Myocyte (in vitro differentiated cells): ENCODE measurements at regions not wholly inside any gene's neighbourhood (a gene's known extent, or its start where the extent isn't known, plus 50 kb on each side); places are given as distances from the start of the nearest gene placed in this dataset.

Experiments used
- DNase-seq: peaks from one replicate; pipeline ENCODE4 v3.0.0-alpha.2; 2012; ENCODE audit warnings: low read depth

- peak; percentile 71 for DNase-seq
Measured at GRCh38 chr3:40848421-40848820, 323.7 kb downstream of the ZNF621 start.

GRCh38 chr3:40850861-40851260, 326.1 kb downstream of the ZNF621 start:
- no peak for DNase-seq

GRCh38 chr3:40851836-40852235, 327.1 kb downstream of the ZNF621 start:
- no peak for DNase-seq

- DNase-seq, result no peak
Measured at GRCh38 chr3:40852712-40853111, 328.0 kb downstream of the ZNF621 start.

GRCh38 chr3:40853474-40853873, 328.7 kb downstream of the ZNF621 start:
- DNase-seq, result no peak

- no peak for DNase-seq
Measured at GRCh38 chr3:40855871-40856270, 331.1 kb downstream of the ZNF621 start.

GRCh38 chr3:40858364-40859115, 333.8 kb downstream of the ZNF621 start:
- DNase-seq, result no peak

GRCh38 chr3:40862946-40863345, 336.4 kb upstream of the CTNNB1 start:
- DNase-seq, result no peak

- DNase-seq, result no peak
Measured at GRCh38 chr3:40864146-40864782, 335.0 kb upstream of the CTNNB1 start.

GRCh38 chr3:40864915-40865314, 334.4 kb upstream of the CTNNB1 start:
- no peak for DNase-seq

GRCh38 chr3:40867797-40868196, 331.5 kb upstream of the CTNNB1 start:
- DNase-seq, result no peak

- no peak for DNase-seq
Measured at GRCh38 chr3:40869013-40869412, 330.3 kb upstream of the CTNNB1 start.

GRCh38 chr3:40869939-40870338, 329.4 kb upstream of the CTNNB1 start:
- DNase-seq, result no peak

GRCh38 chr3:40871394-40871793, 327.9 kb upstream of the CTNNB1 start:
- no peak for DNase-seq

- peak; percentile 46 for DNase-seq
Measured at GRCh38 chr3:40872258-40872920, 326.9 kb upstream of the CTNNB1 start.

- DNase-seq, result peak; percentile 83
Measured at GRCh38 chr3:40873476-40873875, 325.8 kb upstream of the CTNNB1 start.

- no peak for DNase-seq
Measured at GRCh38 chr3:40873934-40874699, 325.2 kb upstream of the CTNNB1 start.

- DNase-seq, result no peak
Measured at GRCh38 chr3:40875581-40875980, 323.7 kb upstream of the CTNNB1 start.

GRCh38 chr3:40876009-40876408, 323.3 kb upstream of the CTNNB1 start:
- DNase-seq, result no peak

GRCh38 chr3:40876496-40876895, 322.8 kb upstream of the CTNNB1 start:
- no peak for DNase-seq

GRCh38 chr3:40877631-40878463, 321.5 kb upstream of the CTNNB1 start:
- peak; percentile 62 for DNase-seq
